HEK293 (cell line): ENCODE measurements at regions not wholly inside any gene's neighbourhood (a gene's known extent, or its start where the extent isn't known, plus 50 kb on each side); places are given as distances from the start of the nearest gene placed in this dataset.

Experiments
- ATF2 ChIP-seq: fragments of 450-650 bp; formaldehyde crosslinking; IDR thresholded peaks from 2 replicates; pipeline ENCODE4 v1.5.1; 2016; ENCODE audit warnings: missing biosample characterization, missing genetic modification characterization, low read depth
- CTCF ChIP-seq: fragments of 450-650 bp; formaldehyde crosslinking; IDR thresholded peaks from 2 replicates; pipeline ENCODE4 v1.5.1; 2016; ENCODE audit warnings: missing biosample characterization, missing genetic modification characterization
- GLIS2 ChIP-seq: fragments of 450-650 bp; formaldehyde crosslinking; IDR thresholded peaks from 2 replicates; pipeline ENCODE4 v1.5.1; 2016; ENCODE audit warnings: missing biosample characterization, missing genetic modification characterization
- SP3 ChIP-seq: fragments of 450-650 bp; formaldehyde crosslinking; IDR thresholded peaks from 2 replicates; pipeline ENCODE4 v1.5.1; 2016; ENCODE audit warnings: missing biosample characterization, missing genetic modification characterization
- ZBTB21 ChIP-seq: fragments of 450-650 bp; formaldehyde crosslinking; IDR thresholded peaks from 2 replicates; pipeline ENCODE4 v1.5.1; 2017; ENCODE audit warnings: missing biosample characterization, missing genetic modification characterization
- ZNF121 ChIP-seq: fragments of 450-650 bp; formaldehyde crosslinking; IDR thresholded peaks from 2 replicates; pipeline ENCODE4 v1.5.1; 2016; ENCODE audit warnings: missing biosample characterization, missing genetic modification characterization
- ZNF133 ChIP-seq: fragments of 450-650 bp; formaldehyde crosslinking; IDR thresholded peaks from 2 replicates; pipeline ENCODE4 v1.5.1; 2016; ENCODE audit warnings: missing biosample characterization, missing genetic modification characterization
- ZNF138 ChIP-seq: fragments of 450-650 bp; formaldehyde crosslinking; IDR thresholded peaks from 2 replicates; pipeline ENCODE4 v1.5.1; 2016; ENCODE audit warnings: missing biosample characterization, missing genetic modification characterization, borderline replicate concordance
- ZNF202 ChIP-seq: fragments of 450-650 bp; formaldehyde crosslinking; IDR thresholded peaks from 2 replicates; pipeline ENCODE4 v1.5.1; 2016; ENCODE audit warnings: missing biosample characterization, missing genetic modification characterization, borderline replicate concordance
- ZNF239 ChIP-seq: fragments of 450-650 bp; formaldehyde crosslinking; IDR thresholded peaks from 2 replicates; pipeline ENCODE4 v1.5.1; 2016; ENCODE audit warnings: missing biosample characterization, missing genetic modification characterization
- ZNF274 ChIP-seq, 2 experiments: fragments of 200-500 bp in 1 of 2; fragments of 450-650 bp in 1 of 2; sonication (Bioruptor generic) in 1 of 2; formaldehyde crosslinking in 1 of 2; IDR thresholded peaks; 2 replicates each; pipeline versions ENCODE4 v1.5.1 to v1.6.1; 2014 to 2016; ENCODE audit warnings: borderline replicate concordance in 1 of 2, inconsistent platforms in 1 of 2, low read length in 1 of 2, missing biosample characterization in 1 of 2, missing genetic modification characterization in 1 of 2
- ZNF626 ChIP-seq: fragments of 450-650 bp; sonication (Bioruptor Pico); formaldehyde crosslinking; IDR thresholded peaks from 2 replicates; pipeline ENCODE4 v1.5.1; 2018; ENCODE audit warnings: missing biosample characterization, missing genetic modification characterization, inconsistent platforms
- ZNF792 ChIP-seq: fragments of 450-650 bp; formaldehyde crosslinking; IDR thresholded peaks from 2 replicates; pipeline ENCODE4 v1.5.1; 2016; ENCODE audit warnings: missing biosample characterization, missing genetic modification characterization

GRCh38 chr3:5505163-5505562, 317.7 kb downstream of the EDEM1 start:
- TF ChIP-seq CTCF (tag by site-specific recombination) (no peak), ZNF274 (IDR thresholded peaks at IDR 0.05; ENCODE audit: low read length) (no peak), ZNF274 (tag by site-specific recombination; IDR thresholded peaks at IDR 0.05; ENCODE audit: borderline replicate concordance) (no peak), ZNF133 (no peak), ZNF202 (no peak), GLIS2 (tag by site-specific recombination) (no peak), ZNF792 (no peak), ZNF121 (tag by site-specific recombination) (no peak), ATF2 (tag by site-specific recombination) (no peak), ZNF138 (tag by site-specific recombination) (no peak), ZNF239 (tag by site-specific recombination) (no peak), ZBTB21 (tag by site-specific recombination) (no peak), SP3 (tag by site-specific recombination) (no peak), ZNF626 (tag by site-specific recombination) (no peak)
